ENCODE measurements at regions not wholly inside any gene's neighbourhood (a gene's known extent, or its start where the extent isn't known, plus 50 kb on each side); places are given as distances from the start of the nearest gene placed in this dataset.

DNA sequence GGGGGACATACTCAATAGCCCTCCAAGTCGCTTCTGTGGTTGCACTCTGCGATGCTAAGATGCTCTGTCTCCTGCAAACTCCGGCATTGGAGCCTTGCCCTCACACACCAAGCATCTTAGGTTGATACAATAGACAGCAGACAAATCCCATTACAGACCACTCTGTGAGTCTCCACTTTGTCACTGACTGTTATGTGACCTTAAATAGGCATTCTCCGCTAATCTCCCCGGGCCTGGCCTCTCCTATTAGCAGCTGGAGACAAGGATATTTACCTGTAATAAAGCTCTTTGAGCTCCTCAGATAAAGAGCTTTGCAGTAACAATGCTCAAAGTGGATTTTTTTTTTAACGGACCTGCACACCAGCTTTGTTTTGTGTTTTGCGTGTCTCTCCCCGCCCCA is 479.7 kb upstream of the TBX3 start:
- ATAC-seq (ENCODE audit: low FRiP score) (no peak), DNase-seq (no peak)
- Histone ChIP-seq H3K27ac (ENCODE audit: low read depth in 1 of 2, low read length in 2 of 2) (no peak overlapping the region), H3K4me3 (ENCODE audit: low read length in 2 of 2) (no peak overlapping the region), H3K27me3 (ENCODE audit: control insufficient read depth in 1 of 2, insufficient read depth in 2 of 2, low read length in 1 of 2) (peaks cover 0 to 3% of the 10 kb centered on the region in 2 donors), H3K9me3 (ENCODE audit: control insufficient read depth, low read length) (peaks cover under 1% of the 10 kb centered on the region), H3K4me1 (ENCODE audit: control insufficient read depth in 1 of 2, insufficient read depth in 2 of 2, low read length in 2 of 2) (no peaks in the 10 kb centered on the region), H3K36me3 (ENCODE audit: control insufficient read depth in 1 of 2, insufficient read depth in 2 of 2, low read length in 1 of 2) (no peaks in the 10 kb centered on the region)
- 88 to 93% methylated on average over 8 of the region's 8 CpGs for WGBS, 2 donors
- intact Hi-C loops (cut with DNase I), result no loop called here

DNA sequence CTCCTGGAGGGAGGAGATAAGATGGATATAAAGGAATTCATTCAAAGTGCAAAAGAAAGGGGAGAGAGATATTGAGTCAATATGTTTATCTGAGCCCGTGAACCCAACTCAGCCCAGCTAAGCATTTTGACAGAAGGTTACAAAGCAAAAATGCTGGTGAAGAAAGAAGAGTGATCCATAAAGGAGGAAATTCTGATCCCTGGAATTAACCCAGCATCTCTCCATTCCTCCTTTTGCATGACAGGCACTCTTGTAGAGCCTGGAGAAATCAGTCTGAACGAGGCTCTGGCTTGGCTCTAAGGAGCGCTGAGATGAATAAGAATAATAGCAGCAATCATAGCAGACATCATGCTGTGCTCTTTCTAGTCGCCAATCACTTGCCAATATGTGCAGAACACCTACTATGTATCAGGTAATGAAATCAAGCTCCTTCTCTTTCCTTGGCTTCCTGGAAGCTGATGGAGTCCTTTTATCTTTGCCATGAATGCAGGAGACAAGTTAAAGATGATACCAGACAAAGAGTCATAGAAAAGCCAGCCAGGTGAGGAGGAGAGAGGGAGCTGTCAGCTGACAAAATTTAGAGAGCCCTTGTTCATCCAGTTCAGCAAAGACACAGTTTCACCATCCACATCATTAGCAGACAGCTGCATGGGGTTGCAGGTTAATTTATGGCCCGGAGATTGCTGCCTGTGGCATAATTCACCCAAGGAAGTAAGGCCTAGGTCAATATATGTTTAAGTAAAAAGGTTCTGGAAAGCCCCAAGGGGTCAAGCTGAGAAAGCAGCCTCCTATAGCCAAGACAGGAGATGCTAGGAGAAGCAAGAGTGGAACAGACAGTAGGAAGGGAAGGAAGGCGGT is 476.5 kb upstream of the TBX3 start:
- intact Hi-C loops (cut with DNase I), result no loop called here
- no peaks in the 10 kb centered on the region for H3K4me1 ChIP-seq (ENCODE audit: control insufficient read depth in 1 of 2, insufficient read depth in 2 of 2, low read length in 2 of 2)
- DNase-seq (no peak), ATAC-seq (ENCODE audit: low FRiP score) (no peak)
- no peak overlapping the region for H3K4me3 ChIP-seq (ENCODE audit: low read length in 2 of 2)
- H3K27ac ChIP-seq (ENCODE audit: low read depth in 1 of 2, low read length in 2 of 2), result no peak overlapping the region
- WGBS, 2 donors, result 89 to 92% methylated on average over 6 of the region's 6 CpGs
- no peaks in the 10 kb centered on the region for H3K27me3 ChIP-seq (ENCODE audit: control insufficient read depth in 1 of 2, insufficient read depth in 2 of 2, low read length in 1 of 2)
- H3K9me3 ChIP-seq (ENCODE audit: control insufficient read depth, low read length), result no peaks in the 10 kb centered on the region
- H3K36me3 ChIP-seq (ENCODE audit: control insufficient read depth in 1 of 2, insufficient read depth in 2 of 2, low read length in 1 of 2), result no peaks in the 10 kb centered on the region

DNA sequence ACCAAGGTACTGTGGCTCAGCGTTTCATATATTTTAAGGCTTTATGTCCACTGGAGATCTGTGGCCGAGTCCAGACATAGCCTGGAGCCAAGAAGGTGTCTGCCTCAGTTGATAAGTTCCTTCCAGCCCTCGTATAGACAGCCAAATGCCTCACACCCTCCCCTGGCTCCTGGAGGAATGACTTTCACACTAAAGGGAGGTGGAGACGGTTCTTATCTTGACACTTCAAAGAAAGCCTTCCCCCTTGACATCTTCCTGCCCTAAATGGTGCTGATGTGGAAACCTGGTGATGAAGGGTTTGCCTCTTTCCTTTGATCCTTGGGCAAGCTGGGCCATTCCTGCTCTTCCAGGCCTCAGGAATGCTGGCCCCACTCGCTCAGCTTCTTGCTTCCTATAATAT is 474.8 kb upstream of the TBX3 start:
- 44 to 46% methylated on average over 5 of the region's 5 CpGs for WGBS, 2 donors
- Histone ChIP-seq H3K27ac (ENCODE audit: low read depth in 1 of 2, low read length in 2 of 2) (no peak overlapping the region), H3K9me3 (ENCODE audit: control insufficient read depth, low read length) (no peaks in the 10 kb centered on the region), H3K36me3 (ENCODE audit: control insufficient read depth in 1 of 2, insufficient read depth in 2 of 2, low read length in 1 of 2) (no peaks in the 10 kb centered on the region), H3K27me3 (ENCODE audit: control insufficient read depth in 1 of 2, insufficient read depth in 2 of 2, low read length in 1 of 2) (no peaks in the 10 kb centered on the region), H3K4me1 (ENCODE audit: control insufficient read depth in 1 of 2, insufficient read depth in 2 of 2, low read length in 2 of 2) (no peaks in the 10 kb centered on the region), H3K4me3 (ENCODE audit: low read length in 2 of 2) (no peak overlapping the region)
- intact Hi-C loops (cut with DNase I), result no loop called here
- ATAC-seq (ENCODE audit: low FRiP score) (no peak), DNase-seq (no peak)

DNA sequence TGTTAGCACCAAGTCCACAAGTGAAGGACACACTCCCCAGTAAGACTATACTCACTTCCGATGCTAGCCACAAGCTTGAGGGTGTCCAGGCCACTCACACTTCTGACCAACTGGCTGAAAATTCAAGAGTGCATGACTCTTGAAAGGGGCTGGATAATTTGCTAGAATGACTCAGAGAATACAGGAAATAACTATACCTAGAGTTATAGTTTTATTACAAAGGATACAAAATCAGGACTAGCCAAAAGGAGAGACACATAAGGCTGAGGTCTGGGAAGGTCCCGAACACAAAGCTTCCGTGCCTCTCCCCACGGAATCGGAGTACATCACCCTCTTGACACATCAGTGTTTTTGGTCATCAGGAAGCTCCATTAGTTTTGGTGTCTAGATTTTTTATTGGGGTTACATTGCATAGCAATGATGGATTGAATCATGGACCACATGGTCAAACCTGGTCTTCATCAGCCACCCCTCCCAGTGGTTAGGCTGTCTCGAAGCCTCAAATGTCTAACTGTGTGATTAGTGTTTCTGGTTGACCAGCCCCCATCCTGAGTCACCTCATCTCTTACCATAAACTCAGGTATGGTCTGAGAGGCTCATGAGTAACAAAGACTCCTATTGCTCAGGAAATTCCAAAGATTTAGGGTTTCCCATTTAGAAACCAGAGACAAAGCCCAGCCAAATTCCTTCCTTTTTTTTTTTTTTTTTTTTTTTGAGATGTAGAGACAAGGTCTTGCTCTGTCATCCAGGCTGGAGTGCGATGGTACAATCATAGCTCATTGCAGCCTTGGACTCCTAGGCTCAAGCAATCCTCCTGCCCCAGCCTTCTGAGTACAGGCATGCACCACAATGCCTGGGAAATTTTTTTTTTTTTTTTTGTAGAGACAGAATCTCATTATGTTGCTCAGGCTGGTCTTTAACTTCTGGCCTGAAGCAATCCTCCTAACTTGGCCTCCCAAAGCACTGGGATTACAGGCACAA is 472.0 kb upstream of the TBX3 start:
- Histone ChIP-seq H3K27me3 (ENCODE audit: control insufficient read depth in 1 of 2, insufficient read depth in 2 of 2, low read length in 1 of 2) (no peaks in the 10 kb centered on the region), H3K27ac (ENCODE audit: low read depth in 1 of 2, low read length in 2 of 2) (no peak overlapping the region), H3K4me3 (ENCODE audit: low read length in 2 of 2) (no peak overlapping the region), H3K9me3 (ENCODE audit: control insufficient read depth, low read length) (peaks cover 1% of the 10 kb centered on the region), H3K36me3 (ENCODE audit: control insufficient read depth in 1 of 2, insufficient read depth in 2 of 2, low read length in 1 of 2) (no peaks in the 10 kb centered on the region), H3K4me1 (ENCODE audit: control insufficient read depth in 1 of 2, insufficient read depth in 2 of 2, low read length in 2 of 2) (no peaks in the 10 kb centered on the region)
- intact Hi-C loops (cut with DNase I), result no loop called here
- WGBS, 2 donors, result 90 to 93% methylated on average over 7 of the region's 7 CpGs
- DNase-seq (no peak), ATAC-seq (ENCODE audit: low FRiP score) (no peak)

DNA sequence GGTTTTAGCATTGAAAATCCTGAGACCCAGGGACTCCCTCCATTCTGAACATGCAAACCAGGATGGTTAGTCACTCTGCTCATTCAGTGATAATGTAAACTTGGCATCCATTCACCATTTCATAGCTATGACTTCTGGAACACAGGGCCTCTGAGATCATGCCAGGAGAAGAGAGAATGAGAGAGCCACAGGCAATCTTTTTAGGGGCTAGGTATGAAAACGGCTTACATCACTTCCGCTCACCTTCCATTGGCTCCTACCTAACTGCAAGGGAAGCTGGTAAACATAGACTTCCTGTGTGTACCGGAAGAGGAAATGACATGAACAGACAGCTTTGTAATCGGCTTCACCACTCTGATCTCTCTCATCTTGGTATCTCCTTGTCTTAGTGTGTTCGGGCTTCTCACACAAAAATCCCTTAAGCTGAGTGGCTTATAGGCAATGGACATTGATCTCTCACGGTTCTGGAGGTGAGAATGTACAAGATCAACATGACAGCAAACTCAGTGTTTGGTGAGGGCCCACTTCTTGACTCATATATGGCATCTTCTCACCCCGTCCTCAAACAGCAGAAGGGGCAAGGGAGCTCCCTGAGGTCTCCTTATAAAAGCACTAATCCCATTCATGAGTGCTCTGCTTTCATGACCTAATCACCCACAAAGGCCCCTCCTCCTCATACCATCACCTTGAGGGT is 465.9 kb upstream of the TBX3 start:
- no peak overlapping the region for H3K27ac ChIP-seq (ENCODE audit: low read depth in 1 of 2, low read length in 2 of 2)
- no peaks in the 10 kb centered on the region for H3K4me1 ChIP-seq (ENCODE audit: control insufficient read depth in 1 of 2, insufficient read depth in 2 of 2, low read length in 2 of 2)
- ATAC-seq (ENCODE audit: low FRiP score), result no peak
- intact Hi-C loops (cut with DNase I), result no loop called here
- DNase-seq, result no peak
- no peaks in the 10 kb centered on the region for H3K36me3 ChIP-seq (ENCODE audit: control insufficient read depth in 1 of 2, insufficient read depth in 2 of 2, low read length in 1 of 2)
- no peaks in the 10 kb centered on the region for H3K27me3 ChIP-seq (ENCODE audit: control insufficient read depth in 1 of 2, insufficient read depth in 2 of 2, low read length in 1 of 2)
- WGBS, 2 donors, result 86 to 90% methylated on average over 7 of the region's 7 CpGs
- no peak overlapping the region for H3K4me3 ChIP-seq (ENCODE audit: low read length in 2 of 2)
- peaks cover 1% of the 10 kb centered on the region for H3K9me3 ChIP-seq (ENCODE audit: control insufficient read depth, low read length)

DNA sequence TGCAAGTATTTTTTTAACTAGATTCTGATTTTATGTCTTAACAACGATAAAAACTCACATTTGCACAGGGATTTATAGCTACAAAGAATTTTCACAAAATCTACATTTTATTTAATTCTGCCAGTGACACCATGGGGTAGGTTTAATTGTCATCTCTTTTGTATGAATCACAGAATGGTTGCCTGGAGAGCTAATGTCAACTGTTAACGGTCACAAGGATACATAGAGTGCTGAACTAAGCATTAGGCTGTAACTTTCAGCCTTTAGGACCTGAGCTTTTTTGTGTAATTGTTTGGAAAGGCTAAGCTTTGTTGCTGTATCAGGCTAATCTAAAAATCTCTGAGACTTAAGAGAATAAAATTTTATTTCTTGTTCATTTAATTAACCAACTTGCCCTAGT is 465.3 kb upstream of the TBX3 start:
- Histone ChIP-seq H3K4me3 (ENCODE audit: low read length in 2 of 2) (no peak overlapping the region), H3K27ac (ENCODE audit: low read depth in 1 of 2, low read length in 2 of 2) (no peak overlapping the region), H3K4me1 (ENCODE audit: control insufficient read depth in 1 of 2, insufficient read depth in 2 of 2, low read length in 2 of 2) (no peaks in the 10 kb centered on the region), H3K9me3 (ENCODE audit: control insufficient read depth, low read length) (peaks cover 1% of the 10 kb centered on the region), H3K36me3 (ENCODE audit: control insufficient read depth in 1 of 2, insufficient read depth in 2 of 2, low read length in 1 of 2) (no peaks in the 10 kb centered on the region), H3K27me3 (ENCODE audit: control insufficient read depth in 1 of 2, insufficient read depth in 2 of 2, low read length in 1 of 2) (no peaks in the 10 kb centered on the region)
- intact Hi-C loops (cut with DNase I), result no loop called here
- DNase-seq (no peak), ATAC-seq (ENCODE audit: low FRiP score) (no peak)
- 90 to 92% methylated on average over 2 of the region's 2 CpGs for WGBS, 2 donors

DNA sequence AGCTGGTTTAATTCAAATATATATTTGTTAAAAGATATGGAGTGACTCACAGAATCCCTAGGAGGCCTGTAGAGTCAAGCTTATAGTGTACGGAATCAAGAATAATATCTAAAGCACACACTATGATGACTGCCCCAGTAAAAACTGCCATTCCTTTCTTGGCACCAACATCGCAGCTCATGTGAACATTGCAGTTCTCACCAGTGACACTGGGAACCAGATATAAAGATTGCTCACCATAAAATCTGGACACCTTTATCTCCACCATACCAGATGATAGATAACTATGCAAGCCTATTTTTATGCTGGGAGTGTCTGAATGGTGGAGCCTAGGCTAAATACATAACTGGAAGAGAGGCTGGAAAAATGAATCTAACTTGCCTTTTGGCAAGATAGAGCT is 463.9 kb upstream of the TBX3 start:
- Histone ChIP-seq H3K4me3 (ENCODE audit: low read length in 2 of 2) (no peak overlapping the region), H3K27me3 (ENCODE audit: control insufficient read depth in 1 of 2, insufficient read depth in 2 of 2, low read length in 1 of 2) (no peaks in the 10 kb centered on the region), H3K36me3 (ENCODE audit: control insufficient read depth in 1 of 2, insufficient read depth in 2 of 2, low read length in 1 of 2) (no peaks in the 10 kb centered on the region), H3K27ac (ENCODE audit: low read depth in 1 of 2, low read length in 2 of 2) (no peak overlapping the region), H3K9me3 (ENCODE audit: control insufficient read depth, low read length) (peaks cover 2% of the 10 kb centered on the region), H3K4me1 (ENCODE audit: control insufficient read depth in 1 of 2, insufficient read depth in 2 of 2, low read length in 2 of 2) (no peaks in the 10 kb centered on the region)
- ATAC-seq (ENCODE audit: low FRiP score), result no peak
- intact Hi-C loops (cut with DNase I), result no loop called here
- 53 to 56% methylated on average over 2 of the region's 2 CpGs for WGBS, 2 donors
- no peak for DNase-seq

DNA sequence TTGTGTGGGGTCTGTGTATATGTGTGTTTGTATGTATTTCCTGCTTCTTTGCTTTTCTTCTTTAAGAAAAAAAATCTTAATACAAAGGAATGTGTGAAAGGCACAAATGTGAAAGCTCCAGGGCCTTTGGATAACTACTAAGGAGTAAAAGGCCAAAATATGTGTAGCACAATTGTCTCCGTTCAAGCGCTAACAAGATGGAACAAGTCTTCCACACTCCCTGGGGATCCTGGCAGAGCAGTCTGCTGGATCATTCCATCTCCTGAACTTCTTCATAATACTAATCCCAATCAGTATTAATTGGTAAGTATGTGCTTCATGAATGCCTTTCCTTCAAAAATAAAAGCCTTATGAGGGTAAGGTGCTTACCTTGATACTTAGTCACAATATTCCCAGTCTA is 462.5 kb upstream of the TBX3 start:
- H3K9me3 ChIP-seq (ENCODE audit: control insufficient read depth, low read length), result peaks cover 2% of the 10 kb centered on the region
- no peak overlapping the region for H3K27ac ChIP-seq (ENCODE audit: low read depth in 1 of 2, low read length in 2 of 2)
- WGBS, 2 donors, result 92% methylated on average over 2 of the region's 2 CpGs
- DNase-seq (no peak), ATAC-seq (ENCODE audit: low FRiP score) (no peak)
- H3K4me1 ChIP-seq (ENCODE audit: control insufficient read depth in 1 of 2, insufficient read depth in 2 of 2, low read length in 2 of 2), result no peaks in the 10 kb centered on the region
- intact Hi-C loops (cut with DNase I), result no loop called here
- H3K4me3 ChIP-seq (ENCODE audit: low read length in 2 of 2), result no peak overlapping the region
- no peaks in the 10 kb centered on the region for H3K27me3 ChIP-seq (ENCODE audit: control insufficient read depth in 1 of 2, insufficient read depth in 2 of 2, low read length in 1 of 2)
- H3K36me3 ChIP-seq (ENCODE audit: control insufficient read depth in 1 of 2, insufficient read depth in 2 of 2, low read length in 1 of 2), result no peaks in the 10 kb centered on the region

All from aorta (tissue), 5 donors.